ENCODE measurements at regions not wholly inside any gene's neighbourhood (a gene's known extent, or its start where the extent isn't known, plus 50 kb on each side); places are given as distances from the start of the nearest gene placed in this dataset.
A peak's percentile ranks its signal among the peaks of the same experiment; 100 is the strongest.

- H3K4me1 Mint-ChIP-seq, result peaks cover 18 to 38% of the 10 kb centered on the region in 2 donors
- H3K36me3 Mint-ChIP-seq, result no peaks in the 10 kb centered on the region
- H3K9me3 Mint-ChIP-seq, result peaks cover 0 to 2% of the 10 kb centered on the region in 2 donors
- H3K27me3 Mint-ChIP-seq, result no peaks in the 10 kb centered on the region
- H3K27ac Mint-ChIP-seq, result no peak overlapping the region
- ATAC-seq (replicated peaks) (no peak), DNase-seq (no peak)
- no peak overlapping the region for H3K4me3 Mint-ChIP-seq
Observed at GRCh38 chr5:143562935-143563334, 159.4 kb upstream of the NR3C1 start.

GRCh38 chr5:143561219-143561618, 157.7 kb upstream of the NR3C1 start:
- Mint-ChIP-seq H3K36me3 (no peaks in the 10 kb centered on the region), H3K9me3 (peaks cover 0 to 2% of the 10 kb centered on the region in 2 donors), H3K27ac (no peak overlapping the region), H3K27me3 (no peaks in the 10 kb centered on the region), H3K4me3 (no peak overlapping the region), H3K4me1 (peaks cover 25 to 49% of the 10 kb centered on the region in 2 donors)
- DNase-seq (no peak), ATAC-seq (replicated peaks) (no peak)

- no peak overlapping the region for H3K27ac Mint-ChIP-seq
Observed at GRCh38 chr5:143560378-143560777, 156.9 kb upstream of the NR3C1 start.

GRCh38 chr5:143559586-143560109, 156.2 kb upstream of the NR3C1 start:
- Mint-ChIP-seq H3K9me3 (peaks cover 0 to 2% of the 10 kb centered on the region in 2 donors), H3K36me3 (no peaks in the 10 kb centered on the region), H3K27me3 (no peaks in the 10 kb centered on the region), H3K4me3 (no peak overlapping the region), H3K27ac (no peak overlapping the region), H3K4me1 (peaks cover 25 to 47% of the 10 kb centered on the region in 2 donors)
- no peak for DNase-seq
- no peak for ATAC-seq (replicated peaks)

More at GRCh38 chr5:143560378-143560777, 156.9 kb upstream of the NR3C1 start:
- Mint-ChIP-seq H3K27me3 (no peaks in the 10 kb centered on the region), H3K4me3 (no peak overlapping the region), H3K9me3 (peaks cover 0 to 2% of the 10 kb centered on the region in 2 donors), H3K4me1 (peaks cover 25 to 49% of the 10 kb centered on the region in 2 donors), H3K36me3 (no peaks in the 10 kb centered on the region)
- ATAC-seq (replicated peaks) (no peak), DNase-seq (no peak)

GRCh38 chr5:143558048-143558447, 154.6 kb upstream of the NR3C1 start:
- no peaks in the 10 kb centered on the region for H3K36me3 Mint-ChIP-seq
- H3K9me3 Mint-ChIP-seq, result peaks cover 0 to 2% of the 10 kb centered on the region in 2 donors
- ATAC-seq (replicated peaks) (peak; percentile 22 to 27), DNase-seq (no peak)
- H3K4me1 Mint-ChIP-seq, result peaks cover 21 to 31% of the 10 kb centered on the region in 2 donors
- H3K4me3 Mint-ChIP-seq, result no peak overlapping the region
- H3K27ac Mint-ChIP-seq, result no peak overlapping the region
- no peaks in the 10 kb centered on the region for H3K27me3 Mint-ChIP-seq

GRCh38 chr5:143557061-143557818, 153.8 kb upstream of the NR3C1 start:
- ATAC-seq (replicated peaks) (peak; percentile 75 to 86), DNase-seq (no peak)
- Mint-ChIP-seq H3K27me3 (no peaks in the 10 kb centered on the region), H3K4me3 (no peak overlapping the region), H3K9me3 (peaks cover 0 to 2% of the 10 kb centered on the region in 2 donors), H3K36me3 (no peaks in the 10 kb centered on the region), H3K27ac (no peak overlapping the region), H3K4me1 (peaks cover 14 to 27% of the 10 kb centered on the region in 2 donors)

- ATAC-seq (replicated peaks), result no peak
- no peak for DNase-seq
- Mint-ChIP-seq H3K9me3 (peaks cover 0 to 2% of the 10 kb centered on the region in 2 donors), H3K4me1 (peaks cover 11 to 27% of the 10 kb centered on the region in 2 donors), H3K27me3 (no peaks in the 10 kb centered on the region), H3K36me3 (no peaks in the 10 kb centered on the region), H3K4me3 (no peak overlapping the region), H3K27ac (no peak overlapping the region)
Observed at GRCh38 chr5:143554918-143555477, 151.5 kb upstream of the NR3C1 start.

- no peaks in the 10 kb centered on the region for H3K9me3 Mint-ChIP-seq
- DNase-seq (no peak), ATAC-seq (replicated peaks) (no peak)
- H3K27me3 Mint-ChIP-seq, result no peaks in the 10 kb centered on the region
- no peak overlapping the region for H3K27ac Mint-ChIP-seq
- H3K4me1 Mint-ChIP-seq, result peaks cover 9 to 21% of the 10 kb centered on the region in 2 donors
- no peak overlapping the region for H3K4me3 Mint-ChIP-seq
- H3K36me3 Mint-ChIP-seq, result no peaks in the 10 kb centered on the region
Observed at GRCh38 chr5:143554187-143554717, 150.8 kb upstream of the NR3C1 start.

- Mint-ChIP-seq H3K9me3 (peaks cover 4% of the 10 kb centered on the region in 2 donors), H3K4me3 (no peak overlapping the region), H3K36me3 (no peaks in the 10 kb centered on the region), H3K27ac (no peak overlapping the region), H3K27me3 (no peaks in the 10 kb centered on the region), H3K4me1 (peaks cover 5 to 14% of the 10 kb centered on the region in 2 donors)
- no peak for ATAC-seq (replicated peaks)
- no peak for DNase-seq
Observed at GRCh38 chr5:143552680-143553079, 149.2 kb upstream of the NR3C1 start.

- H3K27me3 Mint-ChIP-seq, result no peaks in the 10 kb centered on the region
- no peak overlapping the region for H3K27ac Mint-ChIP-seq
- H3K36me3 Mint-ChIP-seq, result no peaks in the 10 kb centered on the region
- no peak overlapping the region for H3K4me3 Mint-ChIP-seq
- ATAC-seq (replicated peaks) (no peak), DNase-seq (no peak)
- peaks cover 0 to 5% of the 10 kb centered on the region in 2 donors for H3K4me1 Mint-ChIP-seq
- peaks cover 4 to 6% of the 10 kb centered on the region in 2 donors for H3K9me3 Mint-ChIP-seq
Observed at GRCh38 chr5:143551820-143552251, 148.3 kb upstream of the NR3C1 start.

- no peak for ATAC-seq (replicated peaks)
- H3K36me3 Mint-ChIP-seq, result no peaks in the 10 kb centered on the region
- no peak for DNase-seq
- H3K27ac Mint-ChIP-seq, result no peak overlapping the region
- H3K4me3 Mint-ChIP-seq, result no peak overlapping the region
- H3K9me3 Mint-ChIP-seq, result peaks cover 4 to 6% of the 10 kb centered on the region in 2 donors
- no peaks in the 10 kb centered on the region for H3K27me3 Mint-ChIP-seq
- peaks cover 0 to 5% of the 10 kb centered on the region in 2 donors for H3K4me1 Mint-ChIP-seq
Observed at GRCh38 chr5:143550986-143551630, 147.6 kb upstream of the NR3C1 start.

- H3K27ac Mint-ChIP-seq, result no peak overlapping the region
- no peak overlapping the region for H3K4me3 Mint-ChIP-seq
- no peaks in the 10 kb centered on the region for H3K27me3 Mint-ChIP-seq
- DNase-seq (no peak), ATAC-seq (replicated peaks) (no peak)
- peaks cover 0 to 1% of the 10 kb centered on the region in 2 donors for H3K4me1 Mint-ChIP-seq
- no peaks in the 10 kb centered on the region for H3K36me3 Mint-ChIP-seq
- peaks cover 4 to 6% of the 10 kb centered on the region in 2 donors for H3K9me3 Mint-ChIP-seq
Observed at GRCh38 chr5:143547342-143547741, 143.9 kb upstream of the NR3C1 start.

GRCh38 chr5:143546394-143546793, 142.9 kb upstream of the NR3C1 start:
- no peaks in the 10 kb centered on the region for H3K27me3 Mint-ChIP-seq
- ATAC-seq (replicated peaks), result no peak
- H3K27ac Mint-ChIP-seq, result no peak overlapping the region
- H3K4me1 Mint-ChIP-seq, result no peaks in the 10 kb centered on the region
- no peaks in the 10 kb centered on the region for H3K36me3 Mint-ChIP-seq
- peaks cover 4 to 6% of the 10 kb centered on the region in 2 donors for H3K9me3 Mint-ChIP-seq
- H3K4me3 Mint-ChIP-seq, result no peak overlapping the region
- DNase-seq, result no peak

- Mint-ChIP-seq H3K4me1 (no peaks in the 10 kb centered on the region), H3K4me3 (no peak overlapping the region), H3K27ac (no peak overlapping the region), H3K27me3 (no peaks in the 10 kb centered on the region), H3K36me3 (no peaks in the 10 kb centered on the region), H3K9me3 (peaks cover 5 to 6% of the 10 kb centered on the region in 2 donors)
- ATAC-seq (replicated peaks) (no peak), DNase-seq (no peak)
Observed at GRCh38 chr5:143544606-143545005, 141.1 kb upstream of the NR3C1 start.

All from stimulated activated naive B cell treated with anti-CD40 and anti-IgM and Interleukin-4, amounts not matched to agents 10 μg/mL and 1 μg/mL and 100 μg/mL, for 72 hours (primary cell).